GM21576 (cell line): ENCODE measurements at regions not wholly inside any gene's neighbourhood (a gene's known extent, or its start where the extent isn't known, plus 50 kb on each side); places are given as distances from the start of the nearest gene placed in this dataset.
"Not testable (repeated sequence)": the region's sequence is repeated elsewhere in the genome, so short reads cannot be mapped to it uniquely, and the experiment has no call there.

ENCODE experiments used
- ATAC-seq: cut with Tn5 transposase; IDR thresholded peaks from one replicate; pipeline ENCODE4 v1.9.1; 2021; ENCODE audit warnings: mild to moderate bottlenecking, moderate library complexity; ENCODE audit not compliant: unreplicated experiment

GRCh38 chr5:18395126-18396110 is 761.2 kb downstream of the TAF11L14 start:
- no peak for ATAC-seq

- no peak for ATAC-seq
Observed at GRCh38 chr5:18397371-18397770, 763.1 kb downstream of the TAF11L14 start.

- no peak for ATAC-seq
Observed at GRCh38 chr5:18397891-18398290, 763.6 kb downstream of the TAF11L14 start.

- ATAC-seq: not testable (repeated sequence)
Observed at GRCh38 chr5:18399461-18400327, 765.4 kb downstream of the TAF11L14 start.

- ATAC-seq: no peak
Observed at GRCh38 chr5:18403141-18403540, 768.9 kb downstream of the TAF11L14 start.

- no peak for ATAC-seq
Observed at GRCh38 chr5:18403941-18404438, 769.7 kb downstream of the TAF11L14 start.

- ATAC-seq: no peak
Observed at GRCh38 chr5:18420711-18421110, 786.5 kb downstream of the TAF11L14 start.

GRCh38 chr5:18433336-18433735 is 799.1 kb downstream of the TAF11L14 start:
- no peak for ATAC-seq

GRCh38 chr5:18438126-18438525 is 803.9 kb downstream of the TAF11L14 start:
- ATAC-seq: no peak

- ATAC-seq: no peak
Observed at GRCh38 chr5:18455521-18455920, 821.3 kb downstream of the TAF11L14 start.

- no peak for ATAC-seq
Observed at GRCh38 chr5:18457255-18457654, 823.0 kb downstream of the TAF11L14 start.

GRCh38 chr5:18461766-18462165 is 827.5 kb downstream of the TAF11L14 start:
- no peak for ATAC-seq

- ATAC-seq: no peak
Observed at GRCh38 chr5:18465833-18466681, 831.8 kb downstream of the TAF11L14 start.

GRCh38 chr5:18466731-18467130 is 832.5 kb downstream of the TAF11L14 start:
- no peak for ATAC-seq

- not testable (repeated sequence) for ATAC-seq
Observed at GRCh38 chr5:18471791-18472190, 837.5 kb downstream of the TAF11L14 start.

- no peak for ATAC-seq
Observed at GRCh38 chr5:18483451-18483850, 849.2 kb downstream of the TAF11L14 start.

- no peak for ATAC-seq
Observed at GRCh38 chr5:18487928-18488480, 853.7 kb downstream of the TAF11L14 start.

GRCh38 chr5:18489703-18490102 is 855.4 kb downstream of the TAF11L14 start:
- ATAC-seq: no peak

- no peak for ATAC-seq
Observed at GRCh38 chr5:18491349-18491748, 857.1 kb downstream of the TAF11L14 start.

- no peak for ATAC-seq
Observed at GRCh38 chr5:18495157-18495556, 860.9 kb downstream of the TAF11L14 start.
